ENCODE measurements at regions not wholly inside any gene's neighbourhood (a gene's known extent, or its start where the extent isn't known, plus 50 kb on each side); places are given as distances from the start of the nearest gene placed in this dataset.
"Not testable (repeated sequence)": the region's sequence is repeated elsewhere in the genome, so short reads cannot be mapped to it uniquely, and the experiment has no call there.

DNA sequence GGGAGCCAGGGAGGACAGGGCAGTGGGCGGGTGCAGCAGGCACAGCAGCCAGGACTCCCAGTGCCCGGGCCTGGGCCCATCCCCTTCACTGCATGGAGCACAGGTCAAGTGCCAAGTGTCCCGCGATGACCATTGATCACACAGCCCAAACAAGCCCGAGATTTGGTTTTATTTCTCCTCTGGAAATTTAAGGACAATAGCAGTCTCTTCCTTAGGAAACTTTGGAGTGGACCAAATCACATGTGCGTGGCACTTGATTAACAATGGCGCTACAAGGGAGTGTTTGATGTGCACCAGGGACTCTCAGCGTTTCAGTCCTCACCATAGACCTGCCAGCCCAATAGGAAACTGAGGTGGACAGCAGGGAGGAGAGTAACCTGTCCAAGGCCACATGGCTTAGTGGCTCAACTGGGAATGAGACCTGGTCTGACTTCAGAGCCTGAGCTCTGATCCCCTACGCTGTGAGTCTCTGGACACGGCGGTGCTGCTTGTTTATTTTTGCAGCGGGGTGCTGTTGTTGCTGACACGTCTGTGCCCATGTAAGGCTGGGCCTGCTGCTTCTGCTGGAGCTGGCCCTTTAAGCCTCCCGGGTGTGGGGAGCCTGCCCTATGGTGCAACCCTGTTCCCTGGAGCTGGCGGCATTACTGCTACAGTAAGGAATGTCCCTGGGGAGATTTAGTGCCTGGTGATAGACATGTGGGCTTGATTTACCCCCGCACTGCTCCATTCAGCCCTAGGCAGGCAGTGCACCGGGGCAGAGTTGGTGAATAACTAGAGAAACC, 194.2 kb downstream of the INHBB start:
- no peak for FAIRE-seq

DNA sequence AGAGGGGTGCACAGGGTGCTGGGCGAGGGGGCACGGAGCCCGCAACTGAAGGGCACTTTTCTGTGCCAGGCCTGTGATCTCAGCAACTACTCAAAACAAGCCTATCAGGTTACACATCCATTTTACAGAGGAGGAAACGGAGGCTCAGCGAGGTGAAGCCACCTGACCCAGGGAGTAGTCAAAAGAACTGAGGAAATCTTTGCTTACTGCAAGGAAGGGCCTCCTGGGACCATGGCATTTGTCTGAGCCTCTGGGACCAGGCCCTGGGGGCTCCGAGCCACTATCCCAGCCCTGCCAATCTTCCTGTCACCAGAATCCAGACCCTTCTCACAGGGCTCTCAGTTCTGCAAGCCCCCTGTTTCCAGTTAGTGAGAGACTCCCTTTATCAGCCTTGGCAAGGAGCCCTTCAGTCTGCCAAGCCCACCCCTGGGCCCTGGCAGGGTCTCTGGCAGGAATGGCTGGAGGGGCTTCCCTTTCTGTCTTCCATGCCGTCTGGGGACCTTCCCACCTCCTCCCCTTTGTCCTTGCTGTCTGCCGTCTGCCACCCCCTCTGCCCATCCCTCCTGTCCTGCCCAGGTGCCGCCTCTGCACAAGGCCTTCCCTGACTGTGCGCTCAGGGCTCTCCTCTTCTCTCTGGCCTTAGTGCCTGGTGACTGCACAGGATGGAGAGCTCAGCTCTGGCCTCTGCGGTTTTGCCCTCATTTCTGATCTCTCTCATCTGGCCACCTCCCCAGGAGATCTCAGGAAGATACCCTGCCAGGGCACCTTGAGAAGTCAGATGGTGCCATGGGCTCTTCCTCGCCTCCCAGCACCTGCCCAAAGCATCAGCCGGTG, 194.7 kb upstream of the GLI2 start:
- FAIRE-seq: no peak

- no peak for FAIRE-seq
Measured at GRCh38 chr2:120541553-120541932, 194.1 kb upstream of the GLI2 start.

GRCh38 chr2:120541972-120542670, 193.5 kb upstream of the GLI2 start:
- FAIRE-seq: no peak

GRCh38 chr2:120542911-120543527, 192.6 kb upstream of the GLI2 start:
- FAIRE-seq: no peak

GRCh38 chr2:120543899-120544298, 191.8 kb upstream of the GLI2 start:
- no peak for FAIRE-seq

GRCh38 chr2:120544522-120544921, 191.1 kb upstream of the GLI2 start:
- FAIRE-seq: no peak

- not testable (repeated sequence) for FAIRE-seq
Measured at GRCh38 chr2:120545007-120545406, 190.7 kb upstream of the GLI2 start.

- no peak for FAIRE-seq
Measured at GRCh38 chr2:120545521-120546047, 190.1 kb upstream of the GLI2 start.

DNA sequence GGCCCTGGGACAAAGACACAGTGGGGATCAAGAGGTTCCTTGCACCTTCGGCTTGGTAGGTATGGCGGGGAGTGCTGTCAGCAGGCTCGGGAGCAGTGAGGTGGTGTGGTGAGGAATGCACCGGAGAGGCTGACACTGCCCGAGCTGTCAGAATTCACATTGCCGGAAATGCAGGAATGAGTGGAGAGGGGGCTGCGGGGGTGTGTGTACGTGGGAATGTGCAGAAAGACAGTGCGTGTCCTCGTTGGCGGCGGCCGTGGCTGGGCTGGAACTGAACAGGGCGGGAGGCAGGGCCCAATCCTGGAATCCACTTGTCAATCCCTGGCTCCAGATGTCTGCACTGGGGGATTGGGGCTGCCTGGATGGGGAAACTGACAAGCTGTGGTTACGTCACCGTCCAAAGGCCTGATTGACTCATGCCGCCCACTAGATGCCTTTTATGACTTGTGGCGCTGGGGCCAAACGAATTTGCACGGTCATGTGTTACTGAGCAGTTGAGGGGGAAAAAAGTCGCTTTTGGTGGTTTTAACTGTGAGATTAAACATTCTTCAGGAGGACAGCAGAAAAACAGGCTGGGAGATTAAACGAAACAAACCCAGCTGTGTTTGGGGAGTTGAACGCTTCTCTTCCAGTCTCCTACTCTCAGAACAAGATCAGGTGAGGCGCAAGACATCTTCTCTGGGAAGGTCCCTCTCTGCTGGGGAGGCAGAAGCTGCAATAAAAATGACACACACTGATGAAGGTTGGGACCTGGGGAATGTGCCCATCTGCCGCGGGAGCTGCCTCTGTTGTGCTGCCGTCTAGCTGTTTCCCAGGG, 189.4 kb upstream of the GLI2 start:
- no peak for FAIRE-seq

GRCh38 chr2:120546865-120547390, 188.7 kb upstream of the GLI2 start:
- FAIRE-seq: no peak

DNA sequence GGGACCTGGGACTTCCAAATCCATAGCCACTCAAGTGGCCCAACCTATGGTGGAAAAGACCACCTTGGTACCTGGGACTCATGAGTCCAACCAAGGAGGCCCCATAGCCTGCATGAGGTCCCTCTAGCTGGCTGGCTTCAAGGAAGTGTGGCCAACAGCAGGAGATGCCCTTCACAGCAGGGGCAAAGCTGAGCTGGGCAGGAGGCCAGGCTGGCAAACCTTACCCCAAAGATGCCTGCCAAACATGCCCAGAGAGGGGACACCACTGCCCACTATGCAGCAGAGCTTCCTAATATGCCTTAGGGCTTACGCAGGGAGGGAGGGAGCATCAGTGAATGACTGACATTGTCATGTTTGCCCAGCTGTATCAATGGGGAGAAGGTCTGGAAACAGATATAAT, 188.0 kb upstream of the GLI2 start:
- FAIRE-seq: no peak

GRCh38 chr2:120548627-120549608, 186.8 kb upstream of the GLI2 start:
- no peak for FAIRE-seq

- no peak for FAIRE-seq
Measured at GRCh38 chr2:120549841-120550240, 185.8 kb upstream of the GLI2 start.

DNA sequence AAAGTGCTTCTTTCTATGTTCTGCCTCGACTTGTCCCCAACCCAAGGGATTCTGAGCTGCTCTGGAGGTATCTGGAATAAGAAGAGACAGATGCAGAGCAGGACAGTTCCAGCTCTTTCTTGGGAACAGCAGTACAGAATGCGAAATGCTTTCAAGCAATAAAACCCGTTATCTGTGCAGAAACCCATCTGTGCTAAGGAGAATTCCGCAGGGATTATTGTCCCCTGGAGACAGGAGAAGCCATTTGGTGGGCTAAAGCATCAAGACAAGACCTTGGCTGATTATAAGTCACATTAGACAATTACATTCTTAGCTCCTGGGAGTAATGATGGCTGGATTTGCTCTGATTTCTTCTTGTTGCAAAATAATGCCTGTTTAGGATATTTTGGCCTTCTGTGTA, 185.4 kb upstream of the GLI2 start:
- FAIRE-seq: no peak

DNA sequence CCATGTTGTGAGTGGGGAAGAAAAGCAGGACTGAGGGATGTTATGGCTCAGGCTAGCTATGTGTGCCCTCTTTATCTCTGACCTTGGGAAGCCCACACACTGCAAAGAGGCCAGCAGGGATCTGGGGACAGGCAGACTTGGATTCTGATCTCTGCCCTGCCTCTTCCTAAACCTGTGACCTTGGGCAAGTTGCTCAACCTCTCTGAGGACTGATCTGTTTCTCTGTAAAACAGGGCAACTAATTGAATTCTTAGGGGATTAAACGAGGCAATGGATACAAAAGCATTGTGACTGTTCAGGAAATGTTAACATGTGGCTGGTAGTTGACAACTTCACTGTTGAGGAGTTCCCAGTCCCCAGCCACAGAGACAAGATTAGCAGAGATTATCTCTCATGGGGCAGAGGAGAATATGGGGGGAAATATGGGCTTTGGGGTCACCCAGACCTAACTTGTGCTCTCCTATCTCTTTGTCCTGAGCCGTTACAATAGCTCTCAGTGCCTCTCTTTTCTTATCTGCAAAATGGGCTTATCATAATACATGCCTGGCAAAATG, 184.7 kb upstream of the GLI2 start:
- FAIRE-seq: no peak

GRCh38 chr2:120551522-120551921, 184.1 kb upstream of the GLI2 start:
- no peak for FAIRE-seq

DNA sequence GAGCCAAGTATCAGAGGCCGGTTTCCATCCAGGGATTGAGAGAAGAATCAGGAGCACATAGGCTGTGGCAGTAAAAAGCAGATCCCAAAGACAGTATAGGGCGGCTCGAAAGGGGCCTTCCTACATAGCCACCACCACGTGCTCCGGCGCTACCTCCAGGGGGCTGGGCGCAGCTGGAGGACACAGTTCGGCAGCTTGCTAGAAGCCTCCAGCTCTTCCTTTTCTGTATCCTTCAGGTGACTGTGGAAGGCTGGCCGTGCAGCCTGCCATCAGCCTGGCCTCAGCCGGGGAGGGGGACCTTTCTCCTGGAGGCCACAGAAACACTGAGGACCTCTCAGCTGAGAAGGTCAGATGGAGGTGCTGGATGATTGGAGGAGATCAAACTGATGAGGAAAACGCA, 183.6 kb upstream of the GLI2 start:
- FAIRE-seq: no peak

DNA sequence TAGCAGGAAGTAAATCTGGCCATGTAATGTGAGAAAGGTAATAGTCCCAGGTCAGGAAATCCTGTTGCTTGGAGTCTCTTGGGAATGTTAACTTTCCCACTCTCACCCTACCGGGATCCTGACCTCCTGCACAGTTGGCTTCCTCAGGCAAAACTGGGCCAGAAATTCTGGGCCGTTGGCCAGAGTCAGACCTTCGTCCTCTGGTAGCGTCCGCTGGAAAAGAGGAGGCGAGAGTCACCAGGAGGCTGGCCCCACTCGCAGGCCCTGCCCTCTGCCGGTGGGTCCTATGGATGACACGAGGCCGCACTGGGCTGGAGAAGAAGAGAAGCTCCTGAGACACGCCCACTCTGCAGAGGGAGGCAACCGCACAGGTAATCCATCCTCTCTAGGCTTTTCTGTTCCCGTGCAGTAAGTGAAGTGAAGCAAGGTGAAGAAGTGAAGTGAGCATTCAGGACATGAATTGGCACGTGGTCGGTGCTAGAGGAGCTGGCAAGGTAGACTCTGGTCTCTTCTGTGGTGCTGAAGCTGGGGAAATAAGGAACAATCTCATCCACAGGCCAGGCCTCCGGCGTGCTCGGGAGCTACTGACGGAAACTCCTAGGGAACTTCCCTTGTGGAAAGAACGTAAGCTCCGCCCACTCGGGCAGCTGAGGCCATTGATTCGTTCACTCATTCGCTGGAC, 182.7 kb upstream of the GLI2 start:
- no peak for FAIRE-seq

DNA sequence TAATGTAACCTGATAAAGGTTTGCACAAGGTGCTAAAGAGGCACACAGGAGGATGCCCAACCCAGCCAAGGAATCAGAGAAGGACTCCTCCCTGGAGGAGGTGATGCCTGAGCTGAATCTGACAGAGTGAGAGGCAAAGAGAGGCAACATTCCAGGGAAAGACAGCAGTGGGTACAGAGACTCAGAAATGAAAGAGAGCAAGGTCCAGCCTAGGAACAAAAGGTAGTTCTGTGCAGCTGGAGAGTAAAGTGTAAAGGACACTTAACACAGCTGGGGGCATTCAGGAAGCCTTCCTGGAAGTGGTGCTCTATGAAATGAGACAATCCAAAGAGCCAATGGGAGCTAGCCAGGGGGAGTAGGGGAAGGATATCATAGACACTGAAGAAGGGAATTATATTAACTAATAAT, 181.0 kb upstream of the GLI2 start:
- no peak for FAIRE-seq
